DLD1 (cell line): ENCODE measurements at regions not wholly inside any gene's neighbourhood (a gene's known extent, or its start where the extent isn't known, plus 50 kb on each side); places are given as distances from the start of the nearest gene placed in this dataset.

ENCODE experiments used
- in situ Hi-C: cut with HindIII; loops from 2 replicates; pipeline ENCODE4 v1.10.0; 2017; ENCODE audit warnings: low sequenced_read_pairs

- in situ Hi-C loops = no loop called here
Observed at GRCh38 chr2:41892476-41892875, 155.3 kb upstream of the PKDCC start.

- in situ Hi-C loops = no loop called here
Observed at GRCh38 chr2:41894563-41895333, 153.1 kb upstream of the PKDCC start.

GRCh38 chr2:41895334-41895664 is 152.5 kb upstream of the PKDCC start:
- in situ Hi-C loops = no loop called here

- in situ Hi-C loops = no loop called here
Observed at GRCh38 chr2:41896186-41896846, 151.5 kb upstream of the PKDCC start.

- in situ Hi-C loops = no loop called here
Observed at GRCh38 chr2:41899189-41899588, 148.6 kb upstream of the PKDCC start.

GRCh38 chr2:41900101-41900577 is 147.7 kb upstream of the PKDCC start:
- in situ Hi-C loops = no loop called here

- in situ Hi-C loops = no loop called here
Observed at GRCh38 chr2:41902897-41903296, 144.9 kb upstream of the PKDCC start.

GRCh38 chr2:41903474-41904135 is 144.2 kb upstream of the PKDCC start:
- in situ Hi-C loops = no loop called here

- in situ Hi-C loops = no loop called here
Observed at GRCh38 chr2:41904459-41904858, 143.4 kb upstream of the PKDCC start.

- in situ Hi-C loops = no loop called here
Observed at GRCh38 chr2:41905597-41906337, 142.1 kb upstream of the PKDCC start.

GRCh38 chr2:41906338-41906725 is 141.5 kb upstream of the PKDCC start:
- in situ Hi-C loops = no loop called here

- in situ Hi-C loops = no loop called here
Observed at GRCh38 chr2:41907141-41907540, 140.7 kb upstream of the PKDCC start.

GRCh38 chr2:41907771-41908207 is 140.0 kb upstream of the PKDCC start:
- in situ Hi-C loops = no loop called here

- in situ Hi-C loops = no loop called here
Observed at GRCh38 chr2:41908349-41908748, 139.5 kb upstream of the PKDCC start.

GRCh38 chr2:41909584-41909983 is 138.2 kb upstream of the PKDCC start:
- in situ Hi-C loops = no loop called here

GRCh38 chr2:41910126-41910525 is 137.7 kb upstream of the PKDCC start:
- in situ Hi-C loops = no loop called here

GRCh38 chr2:41911033-41911432 is 136.8 kb upstream of the PKDCC start:
- in situ Hi-C loops = no loop called here

GRCh38 chr2:41912337-41912736 is 135.5 kb upstream of the PKDCC start:
- in situ Hi-C loops = no loop called here

GRCh38 chr2:41912776-41913175 is 135.0 kb upstream of the PKDCC start:
- in situ Hi-C loops = no loop called here

- in situ Hi-C loops = no loop called here
Observed at GRCh38 chr2:41913311-41913710, 134.5 kb upstream of the PKDCC start.

GRCh38 chr2:41913921-41914609 is 133.8 kb upstream of the PKDCC start:
- in situ Hi-C loops = no loop called here
